GM23248 (cell line): ENCODE measurements at regions not wholly inside any gene's neighbourhood (a gene's known extent, or its start where the extent isn't known, plus 50 kb on each side); places are given as distances from the start of the nearest gene placed in this dataset.

ENCODE experiments used
- EZH2 ChIP-seq: fragments of 200-600 bp; sonication (generic); IDR thresholded peaks from 2 replicates; pipeline ENCODE4 v1.6.1; 2018; ENCODE audit warnings: antibody characterized with exemption, mild to moderate bottlenecking; ENCODE audit not compliant: insufficient read depth, poor library complexity, severe bottlenecking
- EZH2phosphoT487 ChIP-seq: fragments of 200-600 bp; sonication (generic); IDR thresholded peaks from 2 replicates; pipeline ENCODE4 v1.6.1; 2018; ENCODE audit warnings: antibody characterized with exemption, moderate library complexity, mild to moderate bottlenecking, low read depth; ENCODE audit not compliant: insufficient read depth

GRCh38 chr2:107334306-107334705 is 448.3 kb upstream of the ST6GAL2 start:
- TF ChIP-seq EZH2 (no peak), EZH2phosphoT487 (no peak)
